H9 (cell line): ENCODE measurements at regions not wholly inside any gene's neighbourhood (a gene's known extent, or its start where the extent isn't known, plus 50 kb on each side); places are given as distances from the start of the nearest gene placed in this dataset.

Source experiments
- DNase-seq: peaks from one replicate; pipeline ENCODE4 v3.0.0-alpha.2; 2017
- H2AFZ ChIP-seq: one replicate; pipeline ENCODE4 v1.6.1; 2013; ENCODE audit warnings: mild to moderate bottlenecking, low read length, control low read depth, moderate library complexity
- H2AK5ac ChIP-seq: 2 replicates; pipeline ENCODE4 v1.6.1; 2013; ENCODE audit warnings: low read length, control low read depth, mixed read lengths; ENCODE audit not compliant: insufficient read length
- H2BK120ac ChIP-seq: one replicate; pipeline ENCODE4 v1.6.1; 2013; ENCODE audit warnings: low read depth, mild to moderate bottlenecking, low read length, control low read depth, inconsistent platforms; ENCODE audit not compliant: poor library complexity, severe bottlenecking
- H2BK12ac ChIP-seq: 2 replicates; pipeline ENCODE4 v1.6.1; 2013; ENCODE audit warnings: low read length, control low read depth, mixed read lengths, low read depth; ENCODE audit not compliant: insufficient read length
- H2BK15ac ChIP-seq: 2 replicates; pipeline ENCODE4 v1.6.1; 2013; ENCODE audit warnings: low read depth, low read length, control low read depth
- H2BK20ac ChIP-seq: one replicate; pipeline ENCODE4 v1.6.1; 2013; ENCODE audit warnings: low read depth, mild to moderate bottlenecking, low read length, control low read depth, inconsistent platforms; ENCODE audit not compliant: poor library complexity, severe bottlenecking
- H2BK5ac ChIP-seq: 2 replicates; pipeline ENCODE4 v1.6.1; 2013; ENCODE audit warnings: low read length, control low read depth, mixed read lengths; ENCODE audit not compliant: insufficient read length
- H3K14ac ChIP-seq: 2 replicates; pipeline ENCODE4 v1.6.1; 2013; ENCODE audit warnings: low read length, control low read depth; ENCODE audit not compliant: insufficient read depth
- H3K18ac ChIP-seq: 2 replicates; pipeline ENCODE4 v1.6.1; 2013; ENCODE audit warnings: low read depth, mild to moderate bottlenecking, mixed read lengths, low read length, control low read depth; ENCODE audit not compliant: insufficient read length
- H3K23ac ChIP-seq: 2 replicates; pipeline ENCODE4 v1.6.1; 2013; ENCODE audit warnings: low read length, control low read depth, mixed read lengths, low read depth; ENCODE audit not compliant: insufficient read length
- H3K23me2 ChIP-seq: 2 replicates; pipeline ENCODE4 v1.6.1; 2013; ENCODE audit warnings: low read depth, mild to moderate bottlenecking, mixed read lengths, low read length, control low read depth; ENCODE audit not compliant: insufficient read length, poor library complexity, severe bottlenecking
- H3K27ac ChIP-seq: 2 replicates; pipeline ENCODE4 v1.5.1; 2013; ENCODE audit warnings: low read length, control low read depth, mixed read lengths, low read depth; ENCODE audit not compliant: insufficient read length
- H3K27me3 ChIP-seq: 2 replicates; pipeline ENCODE4 v1.6.1; 2013; ENCODE audit warnings: low read length, control low read depth, inconsistent platforms; ENCODE audit not compliant: insufficient read depth
- H3K4ac ChIP-seq: 2 replicates; pipeline ENCODE4 v1.6.1; 2013; ENCODE audit warnings: low read depth, mild to moderate bottlenecking, control low read depth, inconsistent platforms, low read length, moderate library complexity
- H3K4me1 ChIP-seq: 2 replicates; pipeline ENCODE4 v1.6.1; 2013; ENCODE audit warnings: low read length, control low read depth, inconsistent platforms; ENCODE audit not compliant: insufficient read depth
- H3K4me2 ChIP-seq: 2 replicates; pipeline ENCODE4 v1.6.1; 2013; ENCODE audit warnings: low read length, control low read depth, mixed read lengths; ENCODE audit not compliant: insufficient read length, insufficient read depth
- H3K56ac ChIP-seq: 2 replicates; pipeline ENCODE4 v1.6.1; 2013; ENCODE audit warnings: low read depth, mild to moderate bottlenecking, mixed read lengths, low read length, control low read depth; ENCODE audit not compliant: insufficient read length
- H3K79me1 ChIP-seq: 2 replicates; pipeline ENCODE4 v1.6.1; 2013; ENCODE audit warnings: low read depth, mild to moderate bottlenecking, moderate library complexity, low read length, control low read depth, inconsistent platforms; ENCODE audit not compliant: insufficient read depth, poor library complexity, severe bottlenecking
- H3K79me2 ChIP-seq: 2 replicates; pipeline ENCODE4 v1.6.1; 2013; ENCODE audit warnings: low read length, control low read depth, inconsistent platforms; ENCODE audit not compliant: insufficient read depth
- H3K9ac ChIP-seq: 2 replicates; pipeline ENCODE4 v1.6.1; 2013; ENCODE audit warnings: low read length, control low read depth, mixed read lengths; ENCODE audit not compliant: insufficient read length; ENCODE audit errors: extremely low read depth
- H3K9me3 ChIP-seq: one replicate; pipeline ENCODE4 v1.6.1; 2013; ENCODE audit warnings: low read depth, low read length, inconsistent platforms; ENCODE audit not compliant: control insufficient read depth
- H3T11ph ChIP-seq: one replicate; pipeline ENCODE4 v1.6.1; 2013; ENCODE audit warnings: mild to moderate bottlenecking, low read length, control low read depth, inconsistent platforms
- H4K20me1 ChIP-seq: one replicate; pipeline ENCODE4 v1.6.1; 2013; ENCODE audit not compliant: control insufficient read depth, insufficient read length, insufficient read depth
- H4K5ac ChIP-seq: 2 replicates; pipeline ENCODE4 v1.6.1; 2013; ENCODE audit warnings: low read depth, mild to moderate bottlenecking, mixed read lengths, low read length, control low read depth; ENCODE audit not compliant: insufficient read length
- H4K8ac ChIP-seq: replicated peaks from 2 replicates; pipeline ENCODE4 v1.6.1; 2013; ENCODE audit warnings: low read length, control low read depth, mixed read lengths, low read depth; ENCODE audit not compliant: insufficient read length
- H4K91ac ChIP-seq: 2 replicates; pipeline ENCODE4 v1.6.1; 2013; ENCODE audit warnings: low read depth, mild to moderate bottlenecking, moderate library complexity, mixed read lengths, low read length, control low read depth; ENCODE audit not compliant: insufficient read length
- H3K27ac Mint-ChIP-seq, 3 experiments: 2 replicates in 2 of 3; 3 replicates in 1 of 3; pipeline ENCODE4 v1.8.0; 2020 to 2021; ENCODE audit warnings: mixed read lengths in 3 of 3, mild to moderate bottlenecking in 1 of 3, moderate library complexity in 1 of 3
- H3K27me3 Mint-ChIP-seq: 2 replicates; pipeline ENCODE4 v1.8.0; 2021; ENCODE audit warnings: low read depth, mild to moderate bottlenecking, moderate library complexity, mixed read lengths
- H3K36me3 Mint-ChIP-seq, 3 experiments: 2 replicates in 2 of 3; 3 replicates in 1 of 3; pipeline ENCODE4 v1.8.0; 2020 to 2021; ENCODE audit warnings: low read depth in 3 of 3, mixed read lengths in 3 of 3; ENCODE audit not compliant: insufficient read depth in 1 of 3
- H3K4me1 Mint-ChIP-seq, 2 experiments: 2 replicates each; pipeline ENCODE4 v1.8.0; 2020; ENCODE audit warnings: mixed read lengths in 2 of 2
- H3K4me3 Mint-ChIP-seq, 2 experiments: 2 replicates in 1 of 2; 3 replicates in 1 of 2; pipeline ENCODE4 v1.8.0; 2020 to 2021; ENCODE audit warnings: mild to moderate bottlenecking in 2 of 2, mixed read lengths in 2 of 2, moderate library complexity in 1 of 2
- H3K9me3 Mint-ChIP-seq, 2 experiments: 2 replicates in 1 of 2; 3 replicates in 1 of 2; pipeline ENCODE4 v1.8.0; 2020; ENCODE audit warnings: mild to moderate bottlenecking in 2 of 2, mixed read lengths in 2 of 2, moderate library complexity in 1 of 2
- CTCF ChIP-seq: fragments of 200-600 bp; sonication (generic); conservative IDR thresholded peaks from 3 replicates; pipeline ENCODE4 v1.8.0; 2021; ENCODE audit warnings: antibody characterized with exemption, mild to moderate bottlenecking
- WGBS: extraction: QIAGEN DNeasy Blood & Tissue Kit; methylation state at CpG from one replicate; pipeline ENCODE4 v1.1.7; 2013; ENCODE audit warnings: missing lambda C conversion rate, low lambda C conversion rate, mixed read lengths; ENCODE audit not compliant: insufficient read length; ENCODE audit errors: extremely low coverage; 5-methylcytosine and 5-hydroxymethylcytosine counted together

GRCh38 chr3:124617177-124617576 lies 113.1 kb upstream of the UMPS start:
- Histone ChIP-seq H3K9ac (no peak overlapping the region), H3K18ac (no peak overlapping the region), H4K8ac (no peak overlapping the region), H3K4me1 (no peaks in the 10 kb centered on the region), H3K56ac (no peak overlapping the region), H4K91ac (no peak overlapping the region), H3K79me1 (no peaks in the 10 kb centered on the region), H3K27ac (no peak overlapping the region), H3K14ac (no peak overlapping the region), H4K5ac (no peak overlapping the region), H2AFZ (no peak overlapping the region), H3T11ph (no peak overlapping the region), H2BK20ac (no peak overlapping the region), H3K23me2 (no peaks in the 10 kb centered on the region), H3K79me2 (no peaks in the 10 kb centered on the region), H3K23ac (no peak overlapping the region), H2BK5ac (no peak overlapping the region), H3K9me3 (no peaks in the 10 kb centered on the region), H3K4ac (no peak overlapping the region), H2BK120ac (no peak overlapping the region), H3K4me2 (no peak overlapping the region), H2BK15ac (no peak overlapping the region), H2BK12ac (no peak overlapping the region), H4K20me1 (no peaks in the 10 kb centered on the region), H2AK5ac (no peak overlapping the region), H3K27me3 (no peaks in the 10 kb centered on the region)
- Mint-ChIP-seq H3K27me3 (no peaks in the 10 kb centered on the region), H3K4me1 (peaks cover 6 to 12% of the 10 kb centered on the region in 2 experiments), H3K36me3 (no peaks in the 10 kb centered on the region), H3K9me3 (no peaks in the 10 kb centered on the region), H3K27ac (no peak overlapping the region), H3K4me3 (no peak overlapping the region)
- DNase-seq, result no peak
- no CpG with 5 or more reads among the region's 1 CpG for WGBS
- no peak for TF ChIP-seq CTCF
